Fibroblast of pulmonary artery (primary cell): ENCODE measurements at regions not wholly inside any gene's neighbourhood (a gene's known extent, or its start where the extent isn't known, plus 50 kb on each side); places are given as distances from the start of the nearest gene placed in this dataset.
A peak's percentile ranks its signal among the peaks of the same experiment; 100 is the strongest.
"Not testable (repeated sequence)": the region's sequence is repeated elsewhere in the genome, so short reads cannot be mapped to it uniquely, and the experiment has no call there.

Experiments
- DNase-seq: peaks from one replicate; pipeline ENCODE4 v3.0.0-alpha.2; 2010; ENCODE audit warnings: low read depth
- H3K4me3 ChIP-seq: replicated peaks from 2 replicates; pipeline ENCODE4 v1.5.1; 2011; ENCODE audit warnings: low read depth, mild to moderate bottlenecking, control low read depth, low read length, moderate library complexity
- CTCF ChIP-seq: IDR thresholded peaks from 2 replicates; pipeline ENCODE4 v1.5.1; 2011; ENCODE audit warnings: mild to moderate bottlenecking, control low read depth, low read length, inconsistent platforms; ENCODE audit errors: missing control alignments

- peak; percentile 46 for TF ChIP-seq CTCF
- peak; percentile 82 for DNase-seq
- H3K4me3 ChIP-seq, result no peak overlapping the region
Measured at GRCh38 chr5:9774472-9775079, 144.4 kb upstream of the TAS2R1 start.

GRCh38 chr5:9771079-9771478, 140.9 kb upstream of the TAS2R1 start:
- H3K4me3 ChIP-seq, result no peak overlapping the region
- no peak for TF ChIP-seq CTCF
- no peak for DNase-seq

GRCh38 chr5:9766581-9766980, 136.4 kb upstream of the TAS2R1 start:
- TF ChIP-seq CTCF, result no peak
- no peak for DNase-seq
- no peak overlapping the region for H3K4me3 ChIP-seq

- no peak overlapping the region for H3K4me3 ChIP-seq
- TF ChIP-seq CTCF, result no peak
- DNase-seq, result no peak
Measured at GRCh38 chr5:9765419-9766140, 135.4 kb upstream of the TAS2R1 start.

- TF ChIP-seq CTCF, result no peak
- no peak overlapping the region for H3K4me3 ChIP-seq
- no peak for DNase-seq
Measured at GRCh38 chr5:9761706-9762105, 131.6 kb upstream of the TAS2R1 start.

GRCh38 chr5:9752670-9753069, 122.5 kb upstream of the TAS2R1 start:
- not testable (repeated sequence) for H3K4me3 ChIP-seq, DNase-seq

GRCh38 chr5:9743507-9743906, 113.4 kb upstream of the TAS2R1 start:
- no peak for TF ChIP-seq CTCF
- no peak for DNase-seq
- no peak overlapping the region for H3K4me3 ChIP-seq
